OCI-LY1 (cell line): ENCODE measurements at regions not wholly inside any gene's neighbourhood (a gene's known extent, or its start where the extent isn't known, plus 50 kb on each side); places are given as distances from the start of the nearest gene placed in this dataset.

Source experiments
- EZH2 ChIP-seq: fragments of 200-600 bp; sonication (generic), shearing (Covaris generic); IDR thresholded peaks from 2 replicates; pipeline ENCODE4 v1.8.0; 2017; ENCODE audit warnings: borderline replicate concordance, mixed run types, mild to moderate bottlenecking, antibody characterized with exemption, low read length, moderate library complexity, mixed read lengths
- TF ChIP-seq, protein P1 (sequence below): fragments of 200-600 bp; sonication (generic), shearing (Covaris generic); IDR thresholded peaks from 2 replicates; pipeline ENCODE4 v1.5.1; 2017; ENCODE audit warnings: mild to moderate bottlenecking, antibody characterized with exemption, low read length, moderate library complexity, mixed read lengths

DNA sequence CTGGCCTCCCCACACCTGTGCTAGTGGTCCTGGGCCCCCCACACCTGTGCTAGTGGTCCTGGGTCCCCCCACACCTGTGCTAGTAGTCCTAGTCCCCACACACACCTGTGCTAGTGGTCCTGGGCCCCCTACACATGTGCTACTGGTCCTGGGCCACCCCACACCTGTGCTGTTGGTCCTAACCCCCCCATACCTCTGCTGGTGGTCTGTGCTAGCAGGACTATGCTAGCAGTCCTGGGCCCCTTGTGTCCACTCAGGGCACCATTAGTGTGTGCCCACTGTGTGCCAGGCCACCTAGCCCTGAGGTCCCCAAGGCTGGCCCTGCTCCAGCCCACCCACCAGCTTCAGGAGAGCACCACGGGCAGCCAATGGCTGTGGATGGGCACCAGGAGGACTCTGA lies 558.2 kb upstream of the SALL3 start:
- TF ChIP-seq, protein P1, sequence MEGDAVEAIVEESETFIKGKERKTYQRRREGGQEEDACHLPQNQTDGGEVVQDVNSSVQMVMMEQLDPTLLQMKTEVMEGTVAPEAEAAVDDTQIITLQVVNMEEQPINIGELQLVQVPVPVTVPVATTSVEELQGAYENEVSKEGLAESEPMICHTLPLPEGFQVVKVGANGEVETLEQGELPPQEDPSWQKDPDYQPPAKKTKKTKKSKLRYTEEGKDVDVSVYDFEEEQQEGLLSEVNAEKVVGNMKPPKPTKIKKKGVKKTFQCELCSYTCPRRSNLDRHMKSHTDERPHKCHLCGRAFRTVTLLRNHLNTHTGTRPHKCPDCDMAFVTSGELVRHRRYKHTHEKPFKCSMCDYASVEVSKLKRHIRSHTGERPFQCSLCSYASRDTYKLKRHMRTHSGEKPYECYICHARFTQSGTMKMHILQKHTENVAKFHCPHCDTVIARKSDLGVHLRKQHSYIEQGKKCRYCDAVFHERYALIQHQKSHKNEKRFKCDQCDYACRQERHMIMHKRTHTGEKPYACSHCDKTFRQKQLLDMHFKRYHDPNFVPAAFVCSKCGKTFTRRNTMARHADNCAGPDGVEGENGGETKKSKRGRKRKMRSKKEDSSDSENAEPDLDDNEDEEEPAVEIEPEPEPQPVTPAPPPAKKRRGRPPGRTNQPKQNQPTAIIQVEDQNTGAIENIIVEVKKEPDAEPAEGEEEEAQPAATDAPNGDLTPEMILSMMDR = no peak
- no peak for TF ChIP-seq EZH2
